ENCODE measurements at regions not wholly inside any gene's neighbourhood (a gene's known extent, or its start where the extent isn't known, plus 50 kb on each side); places are given as distances from the start of the nearest gene placed in this dataset.

GRCh38 chr2:145186303-145186702 lies 666.4 kb upstream of the ZEB2 start:
- ATAC-seq, result no peak
- DNase-seq, result no peak
- Mint-ChIP-seq H3K4me3 (no peak overlapping the region), H3K27me3 (ENCODE audit: low read depth) (no peaks in the 10 kb centered on the region), H3K36me3 (ENCODE audit: insufficient read depth) (no peaks in the 10 kb centered on the region), H3K9me3 (no peaks in the 10 kb centered on the region), H3K4me1 (ENCODE audit: low read depth) (peaks cover 2% of the 10 kb centered on the region)

- DNase-seq (no peak), ATAC-seq (no peak)
- Mint-ChIP-seq H3K36me3 (ENCODE audit: insufficient read depth) (no peaks in the 10 kb centered on the region), H3K4me3 (no peak overlapping the region), H3K27me3 (ENCODE audit: low read depth) (no peaks in the 10 kb centered on the region), H3K4me1 (ENCODE audit: low read depth) (peaks cover 2% of the 10 kb centered on the region), H3K9me3 (no peaks in the 10 kb centered on the region)
Measured at GRCh38 chr2:145185696-145186095, 665.8 kb upstream of the ZEB2 start.

- no peak for ATAC-seq
- no peaks in the 10 kb centered on the region for H3K36me3 Mint-ChIP-seq (ENCODE audit: insufficient read depth)
- H3K4me1 Mint-ChIP-seq (ENCODE audit: low read depth), result peaks cover 2% of the 10 kb centered on the region
- no peak for DNase-seq
- H3K27me3 Mint-ChIP-seq (ENCODE audit: low read depth), result no peaks in the 10 kb centered on the region
- no peak overlapping the region for H3K4me3 Mint-ChIP-seq
- no peaks in the 10 kb centered on the region for H3K9me3 Mint-ChIP-seq
Measured at GRCh38 chr2:145184741-145185651, 665.1 kb upstream of the ZEB2 start.

- no peaks in the 10 kb centered on the region for H3K9me3 Mint-ChIP-seq
- no peaks in the 10 kb centered on the region for H3K4me1 Mint-ChIP-seq (ENCODE audit: low read depth)
- H3K4me3 Mint-ChIP-seq, result no peak overlapping the region
- no peak for ATAC-seq
- DNase-seq, result no peak
- H3K27me3 Mint-ChIP-seq (ENCODE audit: low read depth), result no peaks in the 10 kb centered on the region
- H3K36me3 Mint-ChIP-seq (ENCODE audit: insufficient read depth), result no peaks in the 10 kb centered on the region
Measured at GRCh38 chr2:145169285-145169684, 649.4 kb upstream of the ZEB2 start.

- no peaks in the 10 kb centered on the region for H3K9me3 Mint-ChIP-seq
- no peak overlapping the region for H3K4me3 Mint-ChIP-seq
- no peaks in the 10 kb centered on the region for H3K27me3 Mint-ChIP-seq (ENCODE audit: low read depth)
- DNase-seq, result no peak
- H3K36me3 Mint-ChIP-seq (ENCODE audit: insufficient read depth), result no peaks in the 10 kb centered on the region
- ATAC-seq, result no peak
- H3K4me1 Mint-ChIP-seq (ENCODE audit: low read depth), result no peaks in the 10 kb centered on the region
Measured at GRCh38 chr2:145168091-145168490, 648.2 kb upstream of the ZEB2 start.

GRCh38 chr2:145166731-145167302 lies 646.9 kb upstream of the ZEB2 start:
- Mint-ChIP-seq H3K36me3 (ENCODE audit: insufficient read depth) (no peaks in the 10 kb centered on the region), H3K27me3 (ENCODE audit: low read depth) (no peaks in the 10 kb centered on the region), H3K4me1 (ENCODE audit: low read depth) (no peaks in the 10 kb centered on the region), H3K4me3 (no peak overlapping the region), H3K9me3 (no peaks in the 10 kb centered on the region)
- DNase-seq (no peak), ATAC-seq (no peak)

- DNase-seq (no peak), ATAC-seq (no peak)
- no peaks in the 10 kb centered on the region for H3K27me3 Mint-ChIP-seq (ENCODE audit: low read depth)
- peaks cover 4% of the 10 kb centered on the region for H3K9me3 Mint-ChIP-seq
- H3K36me3 Mint-ChIP-seq (ENCODE audit: insufficient read depth), result no peaks in the 10 kb centered on the region
- H3K4me3 Mint-ChIP-seq, result no peak overlapping the region
- no peaks in the 10 kb centered on the region for H3K4me1 Mint-ChIP-seq (ENCODE audit: low read depth)
Measured at GRCh38 chr2:145161656-145162055, 641.7 kb upstream of the ZEB2 start.

- no peak overlapping the region for H3K4me3 Mint-ChIP-seq
- ATAC-seq (no peak), DNase-seq (no peak)
- H3K4me1 Mint-ChIP-seq (ENCODE audit: low read depth), result no peaks in the 10 kb centered on the region
- no peaks in the 10 kb centered on the region for H3K36me3 Mint-ChIP-seq (ENCODE audit: insufficient read depth)
- no peaks in the 10 kb centered on the region for H3K27me3 Mint-ChIP-seq (ENCODE audit: low read depth)
- H3K9me3 Mint-ChIP-seq, result peaks cover 6% of the 10 kb centered on the region
Measured at GRCh38 chr2:145160855-145161254, 640.9 kb upstream of the ZEB2 start.

- H3K27me3 Mint-ChIP-seq (ENCODE audit: low read depth), result no peaks in the 10 kb centered on the region
- peaks cover 8% of the 10 kb centered on the region for H3K9me3 Mint-ChIP-seq
Measured at GRCh38 chr2:145159676-145160075, 639.8 kb upstream of the ZEB2 start.

GRCh38 chr2:145157741-145158591 lies 638.0 kb upstream of the ZEB2 start:
- no peak overlapping the region for H3K4me3 Mint-ChIP-seq
- no peaks in the 10 kb centered on the region for H3K36me3 Mint-ChIP-seq (ENCODE audit: insufficient read depth)
- H3K27me3 Mint-ChIP-seq (ENCODE audit: low read depth), result no peaks in the 10 kb centered on the region
- no peak for ATAC-seq
- no peaks in the 10 kb centered on the region for H3K4me1 Mint-ChIP-seq (ENCODE audit: low read depth)
- no peak for DNase-seq
- peaks cover 15% of the 10 kb centered on the region for H3K9me3 Mint-ChIP-seq

More at GRCh38 chr2:145159676-145160075, 639.8 kb upstream of the ZEB2 start:
- Mint-ChIP-seq H3K36me3 (ENCODE audit: insufficient read depth) (no peaks in the 10 kb centered on the region), H3K4me3 (no peak overlapping the region), H3K4me1 (ENCODE audit: low read depth) (no peaks in the 10 kb centered on the region)
- DNase-seq (no peak), ATAC-seq (no peak)

GRCh38 chr2:145157036-145157675 lies 637.2 kb upstream of the ZEB2 start:
- no peak overlapping the region for H3K4me3 Mint-ChIP-seq
- DNase-seq (no peak), ATAC-seq (no peak)
- peaks cover 18% of the 10 kb centered on the region for H3K9me3 Mint-ChIP-seq
- H3K27me3 Mint-ChIP-seq (ENCODE audit: low read depth), result no peaks in the 10 kb centered on the region
- no peaks in the 10 kb centered on the region for H3K4me1 Mint-ChIP-seq (ENCODE audit: low read depth)
- no peaks in the 10 kb centered on the region for H3K36me3 Mint-ChIP-seq (ENCODE audit: insufficient read depth)

GRCh38 chr2:145156199-145156598 lies 636.3 kb upstream of the ZEB2 start:
- Mint-ChIP-seq H3K4me3 (no peak overlapping the region), H3K36me3 (ENCODE audit: insufficient read depth) (no peaks in the 10 kb centered on the region), H3K4me1 (ENCODE audit: low read depth) (no peaks in the 10 kb centered on the region), H3K9me3 (peaks cover 17% of the 10 kb centered on the region), H3K27me3 (ENCODE audit: low read depth) (no peaks in the 10 kb centered on the region)
- DNase-seq, result no peak
- ATAC-seq, result no peak

GRCh38 chr2:145155196-145155595 lies 635.3 kb upstream of the ZEB2 start:
- Mint-ChIP-seq H3K36me3 (ENCODE audit: insufficient read depth) (no peaks in the 10 kb centered on the region), H3K4me3 (no peak overlapping the region), H3K9me3 (peaks cover 18% of the 10 kb centered on the region), H3K4me1 (ENCODE audit: low read depth) (no peaks in the 10 kb centered on the region), H3K27me3 (ENCODE audit: low read depth) (no peaks in the 10 kb centered on the region)
- no peak for DNase-seq
- no peak for ATAC-seq

GRCh38 chr2:145154731-145155130 lies 634.8 kb upstream of the ZEB2 start:
- Mint-ChIP-seq H3K36me3 (ENCODE audit: insufficient read depth) (no peaks in the 10 kb centered on the region), H3K9me3 (peaks cover 18% of the 10 kb centered on the region), H3K27me3 (ENCODE audit: low read depth) (no peaks in the 10 kb centered on the region), H3K4me1 (ENCODE audit: low read depth) (no peaks in the 10 kb centered on the region), H3K4me3 (no peak overlapping the region)
- DNase-seq (no peak), ATAC-seq (no peak)
